Esophagus muscularis mucosa (tissue), 4 donors: ENCODE measurements at regions not wholly inside any gene's neighbourhood (a gene's known extent, or its start where the extent isn't known, plus 50 kb on each side); places are given as distances from the start of the nearest gene placed in this dataset.

Source experiments
- DNase-seq: peaks from one replicate; pipeline ENCODE4 v3.0.0-alpha.2; 2017; ENCODE audit errors: extremely low spot score
- H3K27ac ChIP-seq, 4 donors: fragments of 200-600 bp; sonication (generic); replicated peaks in 1 of 4; 1 replicate in 3 of 4; 2 replicates in 1 of 4; pipeline ENCODE4 v1.5.1; 2016 to 2019; ENCODE audit warnings: mild to moderate bottlenecking in 1 of 4
- H3K27me3 ChIP-seq, 4 donors: fragments of 200-600 bp; sonication (generic); one replicate each; pipeline versions ENCODE4 v1.5.1 to v1.6.0; 2016 to 2019
- H3K36me3 ChIP-seq, 4 donors: fragments of 200-600 bp; sonication (generic); one replicate each; pipeline ENCODE4 v1.5.1; 2016 to 2019
- H3K4me1 ChIP-seq, 4 donors: fragments of 200-600 bp; sonication (generic); one replicate each; pipeline ENCODE4 v1.5.1; 2016 to 2019
- H3K4me3 ChIP-seq, 4 donors: fragments of 200-600 bp; sonication (generic); 1 replicate in 2 of 4; 2 replicates in 2 of 4; pipeline ENCODE4 v1.5.1; 2016 to 2019; ENCODE audit warnings: mild to moderate bottlenecking in 4 of 4, moderate library complexity in 1 of 4
- H3K9me3 ChIP-seq, 4 donors: fragments of 200-600 bp; sonication (generic); 1 replicate in 3 of 4; 2 replicates in 1 of 4; pipeline ENCODE4 v1.5.1; 2016 to 2019
- EP300 ChIP-seq: sonication (generic); formaldehyde crosslinking; IDR thresholded peaks from one replicate; pipeline ENCODE4 v1.6.1; 2017; ENCODE audit warnings: antibody characterized with exemption
- POLR2A ChIP-seq: fragments of 450-650 bp; IDR thresholded peaks from one replicate; pipeline ENCODE4 v1.6.1; 2017; ENCODE audit warnings: antibody characterized with exemption, moderate library complexity, mild to moderate bottlenecking, low read depth
- POLR2AphosphoS5 ChIP-seq, 2 donors: sonication (generic); formaldehyde crosslinking; IDR thresholded peaks; one replicate each; pipeline ENCODE4 v1.6.1; 2017; ENCODE audit warnings: antibody characterized with exemption in 2 of 2
- WGBS: methylation state at CpG from one replicate; pipeline ENCODE4 v1.1.5; 2018; 5-methylcytosine and 5-hydroxymethylcytosine counted together
- intact Hi-C: fragments of 100-400 bp; cut with DNase I; formaldehyde crosslinking; loops from one replicate; pipeline ENCODE4 v1.15.1; 2023
- TF ChIP-seq, protein P1 (sequence below), 3 experiments: fragments of 200-600 bp in 2 of 3; fragments of 450-650 bp in 1 of 3; sonication (generic) in 2 of 3; IDR thresholded peaks; one replicate each; pipeline ENCODE4 v1.5.1; 2017 to 2019; ENCODE audit warnings: antibody characterized with exemption in 3 of 3, mild to moderate bottlenecking in 2 of 3, moderate library complexity in 1 of 3

DNA sequence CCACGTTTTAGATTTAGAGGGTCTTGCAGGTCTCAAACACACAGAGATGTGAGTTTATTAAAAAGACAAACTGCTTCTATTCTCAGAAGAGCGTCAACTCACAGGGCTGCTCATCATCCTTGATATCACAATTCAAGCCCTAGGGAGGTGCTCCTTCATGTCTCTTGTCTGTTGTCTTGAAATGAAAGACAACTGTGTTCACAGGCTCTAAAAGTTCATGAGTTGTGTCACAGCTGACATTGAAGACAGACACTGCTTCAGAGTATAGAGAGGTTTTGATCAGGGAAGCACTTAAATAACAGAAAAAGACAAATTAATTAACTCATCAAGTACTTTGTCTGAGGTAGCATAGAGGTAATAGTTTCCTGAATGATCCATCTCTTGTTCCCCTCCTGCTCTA lies 1917.6 kb upstream of the WWC1 start:
- Histone ChIP-seq H3K4me3 (no peak overlapping the region), H3K27ac (no peak overlapping the region), H3K9me3 (peaks cover 0 to 5% (median 1%) of the 10 kb centered on the region in 4 donors), H3K36me3 (no peaks in the 10 kb centered on the region), H3K27me3 (no peaks in the 10 kb centered on the region), H3K4me1 (no peaks in the 10 kb centered on the region)
- DNase-seq: no peak
- 91% methylated on average over 2 of the region's 2 CpGs for WGBS
- intact Hi-C loops: no loop called here
- TF ChIP-seq, protein P1, sequence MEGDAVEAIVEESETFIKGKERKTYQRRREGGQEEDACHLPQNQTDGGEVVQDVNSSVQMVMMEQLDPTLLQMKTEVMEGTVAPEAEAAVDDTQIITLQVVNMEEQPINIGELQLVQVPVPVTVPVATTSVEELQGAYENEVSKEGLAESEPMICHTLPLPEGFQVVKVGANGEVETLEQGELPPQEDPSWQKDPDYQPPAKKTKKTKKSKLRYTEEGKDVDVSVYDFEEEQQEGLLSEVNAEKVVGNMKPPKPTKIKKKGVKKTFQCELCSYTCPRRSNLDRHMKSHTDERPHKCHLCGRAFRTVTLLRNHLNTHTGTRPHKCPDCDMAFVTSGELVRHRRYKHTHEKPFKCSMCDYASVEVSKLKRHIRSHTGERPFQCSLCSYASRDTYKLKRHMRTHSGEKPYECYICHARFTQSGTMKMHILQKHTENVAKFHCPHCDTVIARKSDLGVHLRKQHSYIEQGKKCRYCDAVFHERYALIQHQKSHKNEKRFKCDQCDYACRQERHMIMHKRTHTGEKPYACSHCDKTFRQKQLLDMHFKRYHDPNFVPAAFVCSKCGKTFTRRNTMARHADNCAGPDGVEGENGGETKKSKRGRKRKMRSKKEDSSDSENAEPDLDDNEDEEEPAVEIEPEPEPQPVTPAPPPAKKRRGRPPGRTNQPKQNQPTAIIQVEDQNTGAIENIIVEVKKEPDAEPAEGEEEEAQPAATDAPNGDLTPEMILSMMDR (IDR thresholded peaks at IDR 0.05): no peak

- Histone ChIP-seq H3K27me3 (no peaks in the 10 kb centered on the region), H3K9me3 (peaks cover 0 to 9% (median 4%) of the 10 kb centered on the region in 4 donors), H3K36me3 (no peaks in the 10 kb centered on the region), H3K4me3 (no peak overlapping the region), H3K27ac (no peak overlapping the region), H3K4me1 (no peaks in the 10 kb centered on the region)
- DNase-seq: no peak
- WGBS: 62% methylated on average over 5 of the region's 6 CpGs
- TF ChIP-seq POLR2A (no peak), EP300 (no peak), POLR2AphosphoS5 (IDR thresholded peaks at IDR 0.05) (no peak)
- TF ChIP-seq, protein P1 (IDR thresholded peaks at IDR 0.05): no peak
- intact Hi-C loops: no loop called here
These were observed 1913.7 kb upstream of the WWC1 start for GRCh38 chr5:166377756-166378155.

DNA sequence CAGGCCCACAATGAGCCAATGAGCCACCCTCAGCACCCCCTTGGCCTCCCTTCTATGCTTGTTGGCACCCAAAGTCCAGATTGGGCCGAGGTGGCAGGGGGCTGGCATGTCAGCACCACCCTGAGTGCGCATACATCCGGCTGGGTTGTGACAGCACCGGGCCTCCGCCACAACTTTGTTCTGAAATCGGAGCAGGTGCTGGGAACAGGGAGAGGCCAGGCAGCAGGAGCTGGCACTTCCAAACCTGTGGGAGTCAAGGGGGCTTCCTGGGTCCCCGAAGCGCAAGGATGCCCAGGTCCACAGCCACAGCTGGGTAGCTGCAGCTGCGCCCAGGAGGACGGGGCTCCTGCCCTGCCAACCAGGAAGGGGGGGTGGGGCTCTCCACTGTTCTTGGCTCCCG lies 1911.9 kb upstream of the WWC1 start:
- DNase-seq: no peak
- Histone ChIP-seq H3K27ac (no peak overlapping the region), H3K36me3 (no peaks in the 10 kb centered on the region), H3K4me3 (no peak overlapping the region), H3K4me1 (no peaks in the 10 kb centered on the region), H3K27me3 (no peaks in the 10 kb centered on the region), H3K9me3 (peaks cover 0 to 9% (median 4%) of the 10 kb centered on the region in 4 donors)
- over 99% methylated on average over 9 of the region's 11 CpGs for WGBS
- TF ChIP-seq POLR2AphosphoS5 (IDR thresholded peaks at IDR 0.05) (no peak), POLR2A (no peak)
- intact Hi-C loops: no loop called here

DNA sequence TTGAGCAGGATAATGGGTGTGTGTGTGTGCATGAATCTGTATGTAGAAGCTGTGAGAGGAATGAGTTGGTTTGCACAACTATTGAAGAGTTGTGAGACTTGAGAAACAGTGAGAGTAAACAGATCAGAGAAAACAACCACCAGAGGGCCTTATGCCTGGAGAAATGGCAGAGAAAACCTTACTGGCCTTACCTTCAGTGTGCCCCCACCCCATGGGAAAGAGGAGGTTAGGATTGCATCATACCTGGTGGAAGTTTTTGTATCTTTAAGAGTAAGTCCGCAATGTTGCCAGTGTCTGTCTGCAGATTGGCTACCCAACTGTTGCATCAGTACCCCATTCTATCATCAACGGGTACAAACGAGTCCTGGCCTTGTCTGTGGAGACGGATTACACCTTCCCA lies 1909.4 kb upstream of the WWC1 start:
- DNase-seq: no peak
- intact Hi-C loops: no loop called here
- Histone ChIP-seq H3K27ac (no peak overlapping the region), H3K4me3 (no peak overlapping the region), H3K4me1 (no peaks in the 10 kb centered on the region), H3K27me3 (no peaks in the 10 kb centered on the region), H3K9me3 (peaks cover 0 to 9% (median 4%) of the 10 kb centered on the region in 4 donors), H3K36me3 (no peaks in the 10 kb centered on the region)
- TF ChIP-seq EP300 (no peak), POLR2A (no peak), POLR2AphosphoS5 (IDR thresholded peaks at IDR 0.05) (no peak)
- TF ChIP-seq, protein P1 (IDR thresholded peaks at IDR 0.05): no peak
- 69% methylated on average over 4 of the region's 4 CpGs for WGBS

DNA sequence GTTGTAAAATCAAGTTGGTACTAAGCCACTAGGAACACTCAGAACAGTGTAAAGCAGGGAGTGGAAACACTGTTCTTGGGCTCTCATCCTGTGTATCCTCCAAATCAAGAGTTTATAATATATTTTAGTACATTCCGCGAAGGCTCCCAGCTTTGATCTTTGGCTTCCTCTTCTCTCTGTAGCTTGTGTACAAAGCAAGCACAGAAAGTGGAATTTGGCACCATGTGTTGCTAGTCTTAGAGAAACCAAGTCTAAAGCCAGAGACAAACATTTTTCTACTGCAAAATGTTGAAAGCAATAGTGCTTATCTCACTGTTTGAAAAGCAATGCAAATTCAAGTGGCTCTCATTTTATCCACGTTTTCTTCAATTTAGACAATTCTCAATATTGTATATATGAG lies 1893.3 kb upstream of the WWC1 start:
- Histone ChIP-seq H3K4me3 (no peak overlapping the region), H3K27me3 (no peaks in the 10 kb centered on the region), H3K27ac (no peak overlapping the region), H3K4me1 (no peaks in the 10 kb centered on the region), H3K9me3 (no peaks in the 10 kb centered on the region), H3K36me3 (no peaks in the 10 kb centered on the region)
- WGBS: 72% methylated on average over 3 of the region's 3 CpGs
- intact Hi-C loops: no loop called here
- DNase-seq: no peak
- TF ChIP-seq, protein P1 (IDR thresholded peaks at IDR 0.05): no peak
- TF ChIP-seq POLR2AphosphoS5 (IDR thresholded peaks at IDR 0.05) (no peak), EP300 (no peak), POLR2A (no peak)
